Uterus (tissue), 2 donors: ENCODE measurements at regions not wholly inside any gene's neighbourhood (a gene's known extent, or its start where the extent isn't known, plus 50 kb on each side); places are given as distances from the start of the nearest gene placed in this dataset.

Experiments used
- POLR2A ChIP-seq, 2 donors: fragments of 450-650 bp; IDR thresholded peaks; one replicate each; pipeline ENCODE4 v1.6.1; 2016; ENCODE audit warnings: antibody characterized with exemption in 2 of 2, mild to moderate bottlenecking in 1 of 2, moderate library complexity in 1 of 2
- TF ChIP-seq, protein P1 (sequence below), 4 experiments: fragments of 200-600 bp in 2 of 4; fragments of 450-650 bp in 2 of 4; sonication (generic) in 2 of 4; IDR thresholded peaks; one replicate each; pipeline ENCODE4 v1.5.1; 2016 to 2019; ENCODE audit warnings: antibody characterized with exemption in 4 of 4, mild to moderate bottlenecking in 2 of 4, moderate library complexity in 1 of 4

DNA sequence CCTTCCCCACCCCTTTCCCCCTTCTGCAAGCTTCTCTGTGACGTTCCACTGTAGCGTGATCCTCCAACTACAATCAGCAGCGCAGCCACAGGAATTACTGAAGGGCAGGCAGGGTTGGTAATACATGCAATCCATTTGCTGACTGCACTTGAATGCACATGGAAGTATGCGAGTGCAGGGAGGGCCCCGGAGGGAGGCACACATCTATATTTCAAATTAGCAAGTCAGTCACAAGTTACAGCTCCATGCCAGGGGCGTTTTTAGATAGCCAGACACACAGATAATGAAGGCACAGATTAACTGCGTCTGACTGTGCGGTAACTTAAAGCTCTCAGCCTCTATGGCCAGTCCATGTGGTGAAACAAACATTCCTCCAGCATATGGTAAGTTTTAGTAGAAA, 209.2 kb upstream of the GATA6 start:
- TF ChIP-seq, protein P1, sequence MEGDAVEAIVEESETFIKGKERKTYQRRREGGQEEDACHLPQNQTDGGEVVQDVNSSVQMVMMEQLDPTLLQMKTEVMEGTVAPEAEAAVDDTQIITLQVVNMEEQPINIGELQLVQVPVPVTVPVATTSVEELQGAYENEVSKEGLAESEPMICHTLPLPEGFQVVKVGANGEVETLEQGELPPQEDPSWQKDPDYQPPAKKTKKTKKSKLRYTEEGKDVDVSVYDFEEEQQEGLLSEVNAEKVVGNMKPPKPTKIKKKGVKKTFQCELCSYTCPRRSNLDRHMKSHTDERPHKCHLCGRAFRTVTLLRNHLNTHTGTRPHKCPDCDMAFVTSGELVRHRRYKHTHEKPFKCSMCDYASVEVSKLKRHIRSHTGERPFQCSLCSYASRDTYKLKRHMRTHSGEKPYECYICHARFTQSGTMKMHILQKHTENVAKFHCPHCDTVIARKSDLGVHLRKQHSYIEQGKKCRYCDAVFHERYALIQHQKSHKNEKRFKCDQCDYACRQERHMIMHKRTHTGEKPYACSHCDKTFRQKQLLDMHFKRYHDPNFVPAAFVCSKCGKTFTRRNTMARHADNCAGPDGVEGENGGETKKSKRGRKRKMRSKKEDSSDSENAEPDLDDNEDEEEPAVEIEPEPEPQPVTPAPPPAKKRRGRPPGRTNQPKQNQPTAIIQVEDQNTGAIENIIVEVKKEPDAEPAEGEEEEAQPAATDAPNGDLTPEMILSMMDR (IDR thresholded peaks at IDR 0.05): no peak
- TF ChIP-seq POLR2A (IDR thresholded peaks at IDR 0.05): no peak
